ENCODE measurements at regions not wholly inside any gene's neighbourhood (a gene's known extent, or its start where the extent isn't known, plus 50 kb on each side); places are given as distances from the start of the nearest gene placed in this dataset.
"Not testable (repeated sequence)": the region's sequence is repeated elsewhere in the genome, so short reads cannot be mapped to it uniquely, and the experiment has no call there.

GRCh38 chr1:190679454-190679853 is 201.8 kb upstream of the BRINP3 start:
- no peak for DNase-seq

DNA sequence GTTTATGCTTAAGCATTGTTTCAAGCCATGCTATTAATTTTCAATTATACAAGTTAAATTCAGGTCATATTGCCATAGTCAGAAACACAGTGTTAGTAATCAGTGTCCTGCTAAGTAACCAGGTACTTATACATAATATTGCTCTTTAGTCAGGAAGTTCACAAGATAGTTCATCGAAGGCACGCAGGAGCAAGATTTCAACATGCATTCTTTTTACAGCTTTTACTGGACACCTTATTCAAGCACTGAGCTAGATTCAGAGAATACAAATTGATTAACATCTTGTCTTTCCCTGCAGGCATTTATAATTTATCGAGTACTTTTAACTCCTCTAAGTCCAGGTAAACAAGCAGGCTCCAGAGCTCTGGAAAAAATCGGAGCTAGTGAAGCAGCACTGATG is 202.3 kb upstream of the BRINP3 start:
- DNase-seq = no peak

GRCh38 chr1:190685676-190686075 is 208.0 kb upstream of the BRINP3 start:
- no peak for DNase-seq

GRCh38 chr1:190688096-190688495 is 210.4 kb upstream of the BRINP3 start:
- no peak for DNase-seq

- not testable (repeated sequence) for DNase-seq
Observed at GRCh38 chr1:190698488-190698887, 220.8 kb upstream of the BRINP3 start.

DNA sequence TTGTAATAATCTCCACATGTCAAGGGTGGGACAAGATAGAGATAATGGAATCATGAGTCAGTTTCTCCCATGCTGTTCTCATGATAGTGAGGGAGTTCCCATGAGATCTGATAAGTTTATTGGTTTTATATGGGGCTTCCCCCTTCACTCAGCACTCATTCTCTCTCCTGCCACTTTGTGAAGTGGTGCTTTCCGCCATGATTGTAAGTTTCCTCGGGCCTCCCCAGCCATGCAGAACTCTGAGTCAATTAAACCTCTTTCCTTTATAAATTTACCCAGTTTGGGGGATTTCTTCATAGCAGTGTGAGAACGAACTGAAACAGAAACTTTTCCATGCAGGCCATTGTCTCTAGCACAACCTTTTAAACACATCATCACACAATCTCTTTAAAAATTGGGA is 221.5 kb upstream of the BRINP3 start:
- no peak for DNase-seq

GRCh38 chr1:190708418-190709057 is 230.9 kb upstream of the BRINP3 start:
- no peak for DNase-seq

DNA sequence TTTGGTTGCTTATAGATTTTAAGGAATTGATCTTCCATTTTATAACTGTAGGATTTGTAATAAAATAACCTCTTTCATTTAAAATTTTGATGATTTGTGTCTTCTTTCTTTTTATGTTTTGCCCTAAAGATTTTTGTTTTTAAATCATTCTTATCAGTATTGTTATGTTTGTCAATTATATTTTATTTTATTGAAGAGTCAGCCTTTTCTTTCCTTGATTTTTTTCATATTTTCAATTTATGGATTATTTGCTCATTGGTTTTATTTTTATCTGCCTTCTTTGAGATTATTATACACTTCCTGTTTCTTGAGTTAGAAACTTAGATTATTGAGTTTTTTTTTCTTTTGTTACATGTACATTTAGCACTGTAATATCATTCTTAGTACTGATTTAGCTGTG is 233.4 kb upstream of the BRINP3 start:
- no peak for DNase-seq

DNA sequence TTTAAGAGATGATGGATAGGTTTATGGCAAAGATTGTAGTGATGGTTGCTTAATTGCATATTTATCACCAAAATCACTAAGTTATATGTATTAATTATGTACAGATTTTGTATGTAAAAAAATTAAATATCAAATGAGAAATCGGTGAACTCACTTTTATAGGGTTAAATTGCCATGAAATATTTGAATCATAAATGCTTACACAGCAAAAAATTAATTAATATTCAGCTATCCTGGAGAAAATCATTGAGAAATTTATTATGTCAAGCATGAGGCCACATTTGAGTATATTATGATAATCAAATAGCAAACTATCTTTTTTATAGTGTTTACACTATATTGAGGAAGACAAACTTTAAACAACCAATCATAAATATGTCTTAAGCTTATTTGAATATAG is 239.4 kb upstream of the BRINP3 start:
- DNase-seq = no peak

DNA sequence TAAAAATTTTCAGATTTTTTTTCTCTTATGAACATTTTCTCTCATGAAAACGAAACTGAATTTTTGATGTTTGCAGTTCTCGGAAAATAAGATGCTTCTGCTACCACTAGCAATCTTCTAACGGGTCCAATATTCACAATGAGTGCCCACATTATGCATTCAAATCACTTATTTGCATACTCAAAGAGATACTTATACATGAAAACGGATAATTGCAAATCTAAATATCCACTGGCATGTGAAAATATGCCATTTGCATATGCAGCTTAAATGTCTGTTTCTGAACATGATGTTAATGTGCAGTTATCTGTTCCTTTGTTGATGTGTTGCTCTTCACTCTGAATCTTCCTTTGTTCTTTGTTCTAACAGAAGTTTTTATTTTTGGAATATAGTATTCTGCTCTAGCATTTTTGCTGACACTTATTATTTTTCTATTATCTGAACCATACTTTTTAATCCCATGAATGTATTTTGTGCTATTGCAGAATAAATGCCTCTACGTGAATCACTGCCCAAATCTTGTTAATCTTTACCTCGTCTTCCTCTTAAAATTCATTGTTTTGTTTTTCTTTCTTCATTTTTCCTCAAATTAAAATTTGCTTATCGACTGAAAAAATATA is 259.4 kb upstream of the BRINP3 start:
- DNase-seq = no peak

DNA sequence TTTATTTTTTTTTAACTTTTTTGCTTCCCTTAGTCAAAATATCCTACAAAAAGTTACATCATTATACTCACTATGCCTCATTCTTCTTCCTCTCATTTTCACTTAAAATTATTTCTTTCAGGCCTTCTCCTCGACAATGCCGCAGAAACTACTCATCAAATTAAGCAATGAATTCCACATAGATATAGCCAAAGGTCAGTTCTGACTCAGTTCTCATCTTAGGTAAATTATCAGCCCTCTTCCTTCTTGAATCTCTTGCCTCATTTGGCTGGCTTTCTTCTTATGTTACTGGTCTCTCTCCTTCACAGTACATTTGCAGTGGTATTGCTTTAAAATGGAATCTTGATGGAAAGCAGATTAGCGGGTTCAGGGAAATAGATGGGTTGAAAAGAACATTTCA is 260.7 kb upstream of the BRINP3 start:
- DNase-seq = no peak

GRCh38 chr1:190739926-190740325 is 262.3 kb upstream of the BRINP3 start:
- DNase-seq = no peak

DNA sequence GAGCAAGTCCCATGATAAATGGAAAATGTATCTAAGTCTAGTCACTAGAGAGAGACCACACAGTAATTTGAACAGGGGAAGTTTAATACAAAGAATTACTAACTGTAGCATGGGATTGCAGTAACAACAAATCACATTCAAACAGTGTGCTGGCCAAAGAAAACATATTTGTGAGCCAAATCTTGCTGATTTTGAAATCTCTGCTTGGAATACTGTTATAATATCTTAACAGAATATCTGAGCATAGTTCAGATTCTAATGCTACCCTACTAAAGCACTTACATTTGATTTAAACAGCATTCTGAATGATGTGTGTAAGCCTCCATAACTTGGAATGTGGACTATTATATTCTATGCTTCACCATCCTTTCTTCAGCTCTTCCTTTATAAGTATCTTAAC is 270.0 kb upstream of the BRINP3 start:
- DNase-seq = no peak

- no peak for DNase-seq
Observed at GRCh38 chr1:190752131-190752530, 274.5 kb upstream of the BRINP3 start.

- DNase-seq = no peak
Observed at GRCh38 chr1:190754666-190755065, 277.0 kb upstream of the BRINP3 start.

DNA sequence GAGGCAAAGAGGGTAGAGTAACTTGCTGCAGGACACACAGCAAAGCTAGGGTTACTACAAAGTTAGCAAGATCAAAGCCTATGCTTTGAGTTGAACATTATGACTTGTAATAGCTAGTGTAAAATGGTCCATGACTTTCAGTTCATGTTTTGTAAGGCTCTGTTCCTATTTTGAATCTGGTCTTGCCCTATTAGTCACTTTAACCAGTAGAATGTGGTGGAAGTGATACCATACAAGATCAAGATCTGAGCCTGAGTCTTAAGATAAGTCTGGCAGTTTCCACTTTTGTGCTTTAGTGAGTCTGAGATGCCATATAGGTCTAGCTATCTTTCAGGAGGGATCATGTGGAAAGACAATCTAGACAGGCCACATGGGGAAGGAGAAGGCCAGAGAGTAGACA is 282.1 kb upstream of the BRINP3 start:
- DNase-seq = no peak

- no peak for DNase-seq
Observed at GRCh38 chr1:190762325-190762724, 284.7 kb upstream of the BRINP3 start.

GRCh38 chr1:190792873-190793272 is 315.2 kb upstream of the BRINP3 start:
- DNase-seq = no peak

DNA sequence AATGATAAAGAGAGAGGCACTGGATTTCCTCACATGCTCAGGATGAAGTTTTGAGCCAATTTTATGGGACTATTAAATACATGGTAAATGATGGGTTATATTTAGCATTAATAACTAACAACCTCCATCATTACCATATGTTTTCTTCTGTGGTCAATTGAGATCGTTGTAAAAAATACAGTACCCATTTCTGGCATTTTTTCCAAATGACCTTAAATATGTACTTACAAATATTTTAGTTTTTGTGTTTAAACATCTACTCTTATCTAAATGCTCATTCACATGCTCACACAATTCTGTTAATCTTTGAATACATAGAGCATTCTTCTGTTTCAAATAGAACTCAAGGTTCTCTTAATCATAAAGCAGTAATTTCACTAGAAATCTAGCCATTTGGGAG is 330.0 kb upstream of the BRINP3 start:
- no peak for DNase-seq

GRCh38 chr1:190808035-190808434 is 330.4 kb upstream of the BRINP3 start:
- DNase-seq = no peak

- no peak for DNase-seq
Observed at GRCh38 chr1:190809312-190809711, 331.6 kb upstream of the BRINP3 start.

DNA sequence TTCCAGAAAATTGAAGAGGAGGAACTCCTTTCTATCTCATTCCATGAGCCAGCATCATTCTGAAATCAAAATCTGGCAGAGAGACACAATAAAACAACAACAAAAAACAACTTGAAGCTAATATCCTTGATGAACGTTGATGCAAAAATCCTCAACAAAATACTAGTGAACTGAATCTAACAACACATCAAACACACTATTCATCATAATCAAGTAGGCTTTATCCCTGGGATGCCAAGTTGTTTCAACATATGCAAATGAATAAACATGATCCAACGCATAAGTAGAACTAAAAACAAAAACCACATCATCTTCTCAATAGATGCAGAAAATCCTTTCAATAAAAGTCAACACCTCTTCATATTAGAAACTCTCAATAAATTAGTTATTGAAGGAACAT is 335.3 kb upstream of the BRINP3 start:
- DNase-seq = no peak

DNA sequence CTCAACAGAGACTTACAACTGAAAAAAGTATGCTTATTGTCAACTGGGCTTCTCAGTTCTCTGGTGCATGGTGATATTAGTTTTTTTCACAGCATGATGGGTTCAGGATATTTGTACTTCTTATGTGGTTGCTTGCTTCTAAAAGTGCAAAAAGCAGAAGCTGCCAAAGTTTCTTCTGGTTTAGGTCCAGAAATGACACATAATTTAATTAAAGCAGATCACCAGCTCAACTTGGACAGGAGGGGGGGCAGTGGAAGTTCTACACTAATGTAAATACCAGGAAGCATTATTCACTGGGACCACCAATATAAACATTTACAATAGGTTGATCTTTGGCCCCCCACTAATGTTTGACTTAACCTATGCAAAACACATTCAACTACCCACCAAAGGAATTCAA is 354.8 kb upstream of the BRINP3 start:
- DNase-seq = no peak

DNA sequence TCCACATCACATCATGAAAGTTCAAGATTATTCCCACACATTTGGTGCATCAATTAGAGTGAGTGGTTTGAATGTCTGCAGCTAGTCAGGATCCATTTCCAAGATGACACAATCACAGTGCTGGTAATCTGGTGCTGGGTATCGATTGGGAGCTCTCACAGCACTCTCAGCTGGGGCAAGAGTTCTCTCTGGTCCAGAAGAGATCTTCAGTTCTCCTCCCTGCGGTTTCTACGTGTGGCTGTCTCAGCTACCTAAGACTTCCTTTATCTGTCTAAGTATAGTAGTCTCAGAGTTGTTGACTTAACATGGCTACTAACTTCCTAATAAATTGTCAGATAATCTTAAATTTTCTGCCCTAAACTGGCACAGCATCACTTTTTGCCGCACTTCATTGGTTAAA is 358.0 kb upstream of the BRINP3 start:
- DNase-seq = no peak

- not testable (repeated sequence) for DNase-seq
Observed at GRCh38 chr1:190837200-190837599, 359.5 kb upstream of the BRINP3 start.
